ENCODE measurements at regions not wholly inside any gene's neighbourhood (a gene's known extent, or its start where the extent isn't known, plus 50 kb on each side); places are given as distances from the start of the nearest gene placed in this dataset.

DNA sequence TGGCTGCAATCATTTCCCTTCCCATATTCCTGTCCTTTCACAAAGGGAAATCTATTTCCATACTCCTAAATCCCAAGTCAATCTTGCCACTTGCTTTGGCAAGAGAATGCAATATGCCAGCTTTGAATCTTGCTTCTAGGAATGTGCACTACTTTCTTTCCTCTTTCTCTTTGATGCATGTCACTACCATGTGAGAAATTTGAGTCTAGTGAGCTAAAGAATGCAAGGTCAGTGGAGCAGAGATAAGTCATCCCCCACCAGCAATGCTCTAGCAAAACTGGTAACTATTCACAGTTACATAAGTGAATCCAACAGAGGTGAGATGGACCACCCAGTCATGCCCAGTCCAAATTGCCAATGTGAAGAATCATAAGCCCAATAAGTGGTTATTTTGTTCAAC is 910.4 kb downstream of the RAB28 start:
- no peaks in the 10 kb centered on the region for H3K4me1 ChIP-seq (ENCODE audit: low read length)
- H3K9ac ChIP-seq (ENCODE audit: low read length), result no peak overlapping the region
- H3K9me3 ChIP-seq (replicated peaks; ENCODE audit: insufficient read depth, low read length), result no peaks in the 10 kb centered on the region
- H3K9me2 ChIP-seq (replicated peaks; ENCODE audit: insufficient read depth, low read length), result no peaks in the 10 kb centered on the region
- DNase-seq, result no peak
- no peak overlapping the region for H3K4me2 ChIP-seq (ENCODE audit: low read depth, low read length)
- no peaks in the 10 kb centered on the region for H3K79me2 ChIP-seq (ENCODE audit: low read length)
- H4K20me1 ChIP-seq (ENCODE audit: insufficient read depth, low read length), result no peaks in the 10 kb centered on the region
- H3K27me3 ChIP-seq (replicated peaks; ENCODE audit: insufficient read depth, low read length), result no peaks in the 10 kb centered on the region
- H3K36me3 ChIP-seq (replicated peaks; ENCODE audit: insufficient read depth, low read length), result no peaks in the 10 kb centered on the region
- H3K4me3 ChIP-seq (ENCODE audit: low read length), result no peak overlapping the region
- H3F3A ChIP-seq (ENCODE audit: insufficient read depth, low read length), result no peaks in the 10 kb centered on the region
- H2AFZ ChIP-seq (ENCODE audit: low read length), result no peak overlapping the region
- no peak overlapping the region for H3K27ac ChIP-seq (ENCODE audit: low read length)
- TF ChIP-seq, protein P1, sequence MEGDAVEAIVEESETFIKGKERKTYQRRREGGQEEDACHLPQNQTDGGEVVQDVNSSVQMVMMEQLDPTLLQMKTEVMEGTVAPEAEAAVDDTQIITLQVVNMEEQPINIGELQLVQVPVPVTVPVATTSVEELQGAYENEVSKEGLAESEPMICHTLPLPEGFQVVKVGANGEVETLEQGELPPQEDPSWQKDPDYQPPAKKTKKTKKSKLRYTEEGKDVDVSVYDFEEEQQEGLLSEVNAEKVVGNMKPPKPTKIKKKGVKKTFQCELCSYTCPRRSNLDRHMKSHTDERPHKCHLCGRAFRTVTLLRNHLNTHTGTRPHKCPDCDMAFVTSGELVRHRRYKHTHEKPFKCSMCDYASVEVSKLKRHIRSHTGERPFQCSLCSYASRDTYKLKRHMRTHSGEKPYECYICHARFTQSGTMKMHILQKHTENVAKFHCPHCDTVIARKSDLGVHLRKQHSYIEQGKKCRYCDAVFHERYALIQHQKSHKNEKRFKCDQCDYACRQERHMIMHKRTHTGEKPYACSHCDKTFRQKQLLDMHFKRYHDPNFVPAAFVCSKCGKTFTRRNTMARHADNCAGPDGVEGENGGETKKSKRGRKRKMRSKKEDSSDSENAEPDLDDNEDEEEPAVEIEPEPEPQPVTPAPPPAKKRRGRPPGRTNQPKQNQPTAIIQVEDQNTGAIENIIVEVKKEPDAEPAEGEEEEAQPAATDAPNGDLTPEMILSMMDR (IDR thresholded peaks at IDR 0.05; ENCODE audit: low read length), result no peak
- TF ChIP-seq EZH2phosphoT487 (IDR thresholded peaks at IDR 0.05; ENCODE audit: low read length) (no peak), EZH2 (optimal IDR thresholded peaks at IDR 0.05; ENCODE audit: low read depth, low read length) (no peak)

DNA sequence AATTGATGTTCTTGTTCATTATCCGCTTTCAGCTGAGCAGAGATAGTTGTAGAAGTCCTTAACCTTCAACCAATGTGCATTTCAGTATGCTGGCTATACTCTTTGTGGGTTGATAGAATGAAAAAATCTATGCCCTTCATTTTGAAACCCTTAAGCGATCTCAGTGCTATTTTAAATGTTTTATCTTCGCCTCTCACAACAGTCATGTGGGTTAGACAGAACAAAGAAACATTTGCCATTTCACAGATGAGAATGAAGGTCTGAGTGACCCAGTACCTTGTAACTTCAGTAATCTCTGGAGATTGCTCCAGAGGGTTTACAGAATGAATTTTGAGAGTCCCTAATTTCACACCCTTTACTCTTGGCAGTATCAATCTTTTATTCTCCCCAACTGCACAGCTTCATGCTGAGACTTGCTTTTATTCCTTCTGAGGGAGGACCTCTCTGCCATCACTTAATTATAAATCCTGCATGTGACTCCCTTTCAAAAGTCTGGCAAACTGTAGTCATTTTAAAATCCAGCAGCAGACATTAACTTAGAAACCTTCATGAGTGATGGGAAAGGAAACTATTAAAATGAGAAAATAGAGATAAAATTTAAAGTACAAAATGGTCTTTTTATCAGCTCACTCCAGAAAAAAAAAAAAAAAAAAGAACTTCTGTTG is 921.5 kb downstream of the RAB28 start:
- H3F3A ChIP-seq (ENCODE audit: insufficient read depth, low read length), result no peaks in the 10 kb centered on the region
- no peak overlapping the region for H2AFZ ChIP-seq (ENCODE audit: low read length)
- no peak overlapping the region for H3K9ac ChIP-seq (ENCODE audit: low read length)
- H3K9me2 ChIP-seq (replicated peaks; ENCODE audit: insufficient read depth, low read length), result no peaks in the 10 kb centered on the region; the same call in 1 of the 2 replicates
- H3K79me2 ChIP-seq (ENCODE audit: low read length), result no peaks in the 10 kb centered on the region
- no peak overlapping the region for H3K4me3 ChIP-seq (ENCODE audit: low read length)
- H3K36me3 ChIP-seq (replicated peaks; ENCODE audit: insufficient read depth, low read length), result no peaks in the 10 kb centered on the region
- no peaks in the 10 kb centered on the region for H3K4me1 ChIP-seq (ENCODE audit: low read length)
- no peak overlapping the region for H3K27ac ChIP-seq (ENCODE audit: low read length)
- TF ChIP-seq, protein P1 (IDR thresholded peaks at IDR 0.05; ENCODE audit: low read length), result no peak
- TF ChIP-seq EZH2phosphoT487 (IDR thresholded peaks at IDR 0.05; ENCODE audit: low read length) (no peak), EZH2 (optimal IDR thresholded peaks at IDR 0.05; ENCODE audit: low read depth, low read length) (no peak)
- no peaks in the 10 kb centered on the region for H3K9me3 ChIP-seq (replicated peaks; ENCODE audit: insufficient read depth, low read length)
- no peaks in the 10 kb centered on the region for H4K20me1 ChIP-seq (ENCODE audit: insufficient read depth, low read length)
- H3K4me2 ChIP-seq (ENCODE audit: low read depth, low read length), result no peak overlapping the region
- H3K27me3 ChIP-seq (replicated peaks; ENCODE audit: insufficient read depth, low read length), result no peaks in the 10 kb centered on the region
- DNase-seq, result no peak

DNA sequence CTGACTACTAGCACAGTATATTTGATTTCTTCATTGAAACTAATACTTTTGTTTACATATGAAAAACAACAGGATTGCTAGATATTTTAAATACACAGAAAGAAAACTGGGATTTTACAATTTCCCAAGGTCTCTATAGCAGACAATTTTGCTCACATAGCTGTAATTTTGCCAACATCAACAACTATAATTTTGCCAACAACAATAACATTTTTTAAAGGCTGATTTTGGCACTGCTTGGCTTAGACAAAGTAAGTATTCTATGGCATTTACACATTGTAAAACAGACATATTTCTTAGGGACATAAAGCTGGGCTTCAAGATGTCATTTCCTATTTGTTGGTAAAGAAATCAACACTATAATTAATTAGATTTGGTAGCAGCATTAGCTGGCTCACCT is 922.1 kb downstream of the RAB28 start:
- no peaks in the 10 kb centered on the region for H3K79me2 ChIP-seq (ENCODE audit: low read length)
- H3K4me2 ChIP-seq (ENCODE audit: low read depth, low read length), result no peak overlapping the region
- no peaks in the 10 kb centered on the region for H4K20me1 ChIP-seq (ENCODE audit: insufficient read depth, low read length)
- no peaks in the 10 kb centered on the region for H3K9me3 ChIP-seq (replicated peaks; ENCODE audit: insufficient read depth, low read length)
- H3K27ac ChIP-seq (ENCODE audit: low read length), result no peak overlapping the region
- H3F3A ChIP-seq (ENCODE audit: insufficient read depth, low read length), result no peaks in the 10 kb centered on the region
- no peak overlapping the region for H2AFZ ChIP-seq (ENCODE audit: low read length)
- no peaks in the 10 kb centered on the region for H3K4me1 ChIP-seq (ENCODE audit: low read length)
- H3K9ac ChIP-seq (ENCODE audit: low read length), result no peak overlapping the region
- no peak overlapping the region for H3K4me3 ChIP-seq (ENCODE audit: low read length)
- no peaks in the 10 kb centered on the region; the same call in 1 of the 2 replicates for H3K9me2 ChIP-seq (replicated peaks; ENCODE audit: insufficient read depth, low read length)
- no peaks in the 10 kb centered on the region for H3K27me3 ChIP-seq (replicated peaks; ENCODE audit: insufficient read depth, low read length)
- DNase-seq, result no peak
- TF ChIP-seq EZH2 (optimal IDR thresholded peaks at IDR 0.05; ENCODE audit: low read depth, low read length) (no peak), EZH2phosphoT487 (IDR thresholded peaks at IDR 0.05; ENCODE audit: low read length) (no peak)
- TF ChIP-seq, protein P1 (IDR thresholded peaks at IDR 0.05; ENCODE audit: low read length), result no peak
- no peaks in the 10 kb centered on the region for H3K36me3 ChIP-seq (replicated peaks; ENCODE audit: insufficient read depth, low read length)
